PC-9 (cell line): ENCODE measurements at regions not wholly inside any gene's neighbourhood (a gene's known extent, or its start where the extent isn't known, plus 50 kb on each side); places are given as distances from the start of the nearest gene placed in this dataset.
A peak's percentile ranks its signal among the peaks of the same experiment; 100 is the strongest.

Experiments used
- BruUV-seq: library from RNA; stranded (reverse); fragments of 400-500 nt; replicated peaks from 2 replicates; lab custom pipeline; 2021; lab: Mats Ljungman, UMichigan
- CTCF ChIA-PET: fragments of 300-600 bp; sonication (Branson Sonifier 250); formaldehyde crosslinking; loops from one replicate; lab custom pipeline; 2022; ENCODE audit warnings: antibody characterized with exemption; lab: Charles Lee
- POLR2A ChIA-PET: fragments of 300-600 bp; sonication (Branson Sonifier 250); formaldehyde crosslinking; loops from one replicate; lab custom pipeline; 2022; ENCODE audit warnings: antibody characterized with exemption; ENCODE audit not compliant: unreplicated experiment; lab: Charles Lee
- DNase-seq, 2 experiments: peaks; one replicate each; pipeline versions ENCODE4 v3.0.0 to v3.0.0-alpha.2; 2015 to 2022; ENCODE audit warnings: mixed read lengths in 1 of 2
- H2AFZ ChIP-seq: fragments of 200-600 bp; sonication (generic); 2 replicates; pipeline ENCODE4 v1.8.1; 2017; ENCODE audit warnings: antibody characterized with exemption
- H3F3A ChIP-seq: fragments of 200-600 bp; sonication (generic); 2 replicates; pipeline ENCODE4 v1.8.1; 2017; ENCODE audit warnings: antibody characterized with exemption, mild to moderate bottlenecking, low read depth; ENCODE audit not compliant: insufficient read depth
- H3K27ac ChIP-seq: fragments of 200-600 bp; sonication (generic); 2 replicates; pipeline ENCODE4 v1.6.1; 2016; ENCODE audit warnings: mixed run types
- H3K27me3 ChIP-seq: fragments of 200-600 bp; sonication (generic); 2 replicates; pipeline ENCODE4 v1.6.1; 2016; ENCODE audit warnings: low read depth, mixed run types; ENCODE audit not compliant: insufficient read depth
- H3K36me3 ChIP-seq: fragments of 200-600 bp; sonication (generic); 2 replicates; pipeline ENCODE4 v1.6.1; 2016; ENCODE audit warnings: low read depth, mixed run types
- H3K4me1 ChIP-seq: fragments of 200-600 bp; sonication (generic); replicated peaks from 2 replicates; pipeline ENCODE4 v1.6.1; 2016; ENCODE audit warnings: mixed run types; ENCODE audit not compliant: insufficient read depth
- H3K4me2 ChIP-seq: fragments of 200-600 bp; sonication (generic); 2 replicates; pipeline ENCODE4 v1.6.1; 2017; ENCODE audit warnings: mixed run types
- H3K4me3 ChIP-seq: fragments of 200-600 bp; sonication (generic); 2 replicates; pipeline ENCODE4 v1.6.1; 2016; ENCODE audit warnings: mixed run types
- H3K79me2 ChIP-seq: fragments of 200-600 bp; sonication (generic); 2 replicates; pipeline ENCODE4 v1.6.1; 2017; ENCODE audit warnings: low read depth, mixed run types
- H3K9me2 ChIP-seq: fragments of 200-600 bp; sonication (generic); 2 replicates; pipeline ENCODE4 v1.8.1; 2017; ENCODE audit warnings: mild to moderate bottlenecking; ENCODE audit not compliant: insufficient read depth
- H3K9me3 ChIP-seq: fragments of 200-600 bp; sonication (generic); 2 replicates; pipeline ENCODE4 v1.8.1; 2016; ENCODE audit warnings: low read depth; ENCODE audit not compliant: insufficient read depth
- H4K20me1 ChIP-seq: fragments of 200-600 bp; sonication (generic); 2 replicates; pipeline ENCODE4 v1.8.1; 2017; ENCODE audit not compliant: insufficient read depth
- EZH2 ChIP-seq: fragments of 200-600 bp; sonication (generic); IDR thresholded peaks from 2 replicates; pipeline ENCODE4 v1.8.0; 2017; ENCODE audit warnings: antibody characterized with exemption, low read depth
- intact Hi-C: fragments of 100-400 bp; cut with micrococcal nuclease; formaldehyde crosslinking; loops from one replicate; pipeline ENCODE4 v1.10.0; 2022; ENCODE audit not compliant: unreplicated experiment
- TF ChIP-seq, protein P1 (sequence below): fragments of 200-600 bp; sonication (generic); conservative IDR thresholded peaks from 2 replicates; pipeline ENCODE4 v1.6.1; 2017; ENCODE audit warnings: mixed run types, antibody characterized with exemption, mild to moderate bottlenecking, moderate library complexity

DNA sequence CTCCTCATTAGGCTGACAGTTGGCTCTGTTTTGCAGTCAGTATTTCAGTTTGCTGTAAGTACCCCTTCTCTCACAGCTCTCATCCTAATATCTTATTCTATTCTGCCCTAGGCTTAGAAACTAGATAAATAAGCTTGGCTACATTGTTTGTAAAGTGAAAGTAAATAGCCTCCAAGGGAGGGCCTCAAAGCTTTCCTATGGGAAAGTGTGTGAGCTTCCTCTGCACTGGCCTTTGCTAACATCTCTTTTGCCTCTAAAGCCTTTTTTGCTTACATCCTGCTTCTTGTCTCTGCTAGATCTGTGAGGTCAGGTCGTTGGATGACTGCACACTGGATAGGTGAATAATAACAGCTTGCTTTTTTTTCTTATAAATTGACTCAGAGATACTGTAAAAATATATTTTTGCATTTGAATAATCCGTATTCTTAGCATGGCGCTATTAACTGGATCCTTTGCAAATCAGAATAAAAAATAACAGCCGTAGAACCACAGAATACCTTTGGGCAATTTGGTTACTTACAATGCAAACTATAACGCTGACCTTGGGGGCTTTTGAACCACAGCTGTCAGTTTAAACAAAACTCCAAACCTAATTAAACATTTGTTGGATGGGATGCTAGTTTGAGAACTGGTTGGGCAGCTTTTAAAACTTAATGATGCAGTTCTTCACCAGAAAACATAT is 55.1 kb downstream of the TTC6 start:
- Histone ChIP-seq H2AFZ (no peak overlapping the region), H3K9me2 (no peaks in the 10 kb centered on the region; the same call in 1 of the 2 replicates), H3K27ac (no peak overlapping the region), H3K36me3 (no peaks in the 10 kb centered on the region), H3K9me3 (no peaks in the 10 kb centered on the region), H3K4me2 (no peak overlapping the region), H3K4me1 (peaks cover 11% of the 10 kb centered on the region), H4K20me1 (no peaks in the 10 kb centered on the region), H3K79me2 (no peaks in the 10 kb centered on the region), H3F3A (no peaks in the 10 kb centered on the region), H3K4me3 (no peak overlapping the region), H3K27me3 (no peaks in the 10 kb centered on the region)
- DNase-seq = peak in 1 of 2 experiments; percentile 2
- POLR2A ChIA-PET = interaction anchor here (0.6 to 0.7 kb wide), 2 partner anchors 14 to 81 kb away, joined by 4 to 6 read pairs; no protein-coding TSS in a partner anchor
- no TSS peak for BruUV-seq
- intact Hi-C loops = no loop called here
- TF ChIP-seq EZH2 = no peak
- TF ChIP-seq, protein P1, sequence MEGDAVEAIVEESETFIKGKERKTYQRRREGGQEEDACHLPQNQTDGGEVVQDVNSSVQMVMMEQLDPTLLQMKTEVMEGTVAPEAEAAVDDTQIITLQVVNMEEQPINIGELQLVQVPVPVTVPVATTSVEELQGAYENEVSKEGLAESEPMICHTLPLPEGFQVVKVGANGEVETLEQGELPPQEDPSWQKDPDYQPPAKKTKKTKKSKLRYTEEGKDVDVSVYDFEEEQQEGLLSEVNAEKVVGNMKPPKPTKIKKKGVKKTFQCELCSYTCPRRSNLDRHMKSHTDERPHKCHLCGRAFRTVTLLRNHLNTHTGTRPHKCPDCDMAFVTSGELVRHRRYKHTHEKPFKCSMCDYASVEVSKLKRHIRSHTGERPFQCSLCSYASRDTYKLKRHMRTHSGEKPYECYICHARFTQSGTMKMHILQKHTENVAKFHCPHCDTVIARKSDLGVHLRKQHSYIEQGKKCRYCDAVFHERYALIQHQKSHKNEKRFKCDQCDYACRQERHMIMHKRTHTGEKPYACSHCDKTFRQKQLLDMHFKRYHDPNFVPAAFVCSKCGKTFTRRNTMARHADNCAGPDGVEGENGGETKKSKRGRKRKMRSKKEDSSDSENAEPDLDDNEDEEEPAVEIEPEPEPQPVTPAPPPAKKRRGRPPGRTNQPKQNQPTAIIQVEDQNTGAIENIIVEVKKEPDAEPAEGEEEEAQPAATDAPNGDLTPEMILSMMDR = no peak
- CTCF ChIA-PET = no interaction called here

DNA sequence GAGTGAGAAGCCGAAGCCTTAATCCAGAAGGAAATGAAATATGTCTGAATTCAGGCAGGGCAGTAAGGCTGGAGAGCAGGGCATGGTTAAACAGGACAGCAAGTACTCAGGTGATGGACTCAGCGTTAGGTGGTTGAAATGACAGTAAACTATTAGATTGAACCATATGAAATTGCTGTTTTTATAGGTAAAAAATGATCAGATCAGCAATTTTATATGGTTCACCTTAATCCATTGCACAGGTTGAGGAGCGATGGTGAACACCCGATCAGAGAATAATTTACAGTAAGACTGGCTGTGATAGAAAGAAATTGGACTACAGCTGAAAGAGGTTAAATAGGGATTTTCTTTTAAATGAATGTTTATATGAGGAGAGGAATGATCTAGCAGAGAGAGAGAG is 56.6 kb downstream of the TTC6 start:
- intact Hi-C loops = no loop called here
- H3K36me3 ChIP-seq = no peaks in the 10 kb centered on the region
- no peaks in the 10 kb centered on the region for H4K20me1 ChIP-seq
- H3F3A ChIP-seq = no peaks in the 10 kb centered on the region
- H2AFZ ChIP-seq = no peak overlapping the region
- H3K9me3 ChIP-seq = no peaks in the 10 kb centered on the region
- no peaks in the 10 kb centered on the region; the same call in 1 of the 2 replicates for H3K9me2 ChIP-seq
- peaks cover 13% of the 10 kb centered on the region for H3K4me1 ChIP-seq
- H3K27ac ChIP-seq = no peak overlapping the region
- ChIA-PET POLR2A (no interaction called here), CTCF (no interaction called here)
- BruUV-seq = no TSS peak
- no peak for DNase-seq
- H3K79me2 ChIP-seq = no peaks in the 10 kb centered on the region
- no peak overlapping the region for H3K4me3 ChIP-seq
- no peaks in the 10 kb centered on the region for H3K27me3 ChIP-seq
- H3K4me2 ChIP-seq = no peak overlapping the region
- TF ChIP-seq, protein P1 = no peak
- TF ChIP-seq EZH2 = no peak

- peak; percentile 5 to 35 for DNase-seq
- peak overlapping the region; percentile 37; the same call in 1 of the 2 replicates for H3K27ac ChIP-seq
- TF ChIP-seq EZH2 = no peak
- TF ChIP-seq, protein P1 = no peak
- intact Hi-C loops = no loop called here
- H3K4me3 ChIP-seq = no peak overlapping the region
- ChIA-PET CTCF (interaction anchor here (0.6 kb wide), 1 partner anchor 56 kb away, joined by 3 read pairs; no protein-coding TSS in a partner anchor), POLR2A (no interaction called here)
- no TSS peak for BruUV-seq
- H3K4me1 ChIP-seq = peaks cover 13% of the 10 kb centered on the region
- H3K36me3 ChIP-seq = no peaks in the 10 kb centered on the region
- no peaks in the 10 kb centered on the region for H3K9me2 ChIP-seq
- H3K79me2 ChIP-seq = no peaks in the 10 kb centered on the region
- no peaks in the 10 kb centered on the region for H3F3A ChIP-seq
- no peak overlapping the region for H2AFZ ChIP-seq
- no peaks in the 10 kb centered on the region for H3K27me3 ChIP-seq
- no peaks in the 10 kb centered on the region for H4K20me1 ChIP-seq
- no peaks in the 10 kb centered on the region for H3K9me3 ChIP-seq
- peak overlapping the region; percentile 26 for H3K4me2 ChIP-seq
Measured at GRCh38 chr14:37655418-37655817, 60.0 kb downstream of the TTC6 start.
